ENCODE measurements at regions not wholly inside any gene's neighbourhood (a gene's known extent, or its start where the extent isn't known, plus 50 kb on each side); places are given as distances from the start of the nearest gene placed in this dataset.

DNA sequence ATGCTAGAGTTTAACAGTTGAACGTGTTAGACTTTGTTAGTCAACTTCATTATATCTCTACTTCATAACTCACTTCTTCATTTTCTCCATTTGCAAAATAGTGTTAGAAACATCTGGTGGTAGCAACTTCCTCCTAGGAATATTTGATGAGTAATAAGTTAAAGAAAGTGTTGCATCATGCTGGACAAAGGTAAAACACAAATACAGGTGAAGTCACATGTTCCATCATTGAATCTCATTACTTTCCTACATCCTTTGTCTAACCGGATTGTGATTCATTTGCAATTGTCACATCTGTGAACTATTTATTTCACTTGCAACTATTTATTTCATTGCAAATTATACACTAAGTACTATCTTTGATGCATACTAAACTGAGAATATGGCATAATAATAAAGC, 186.5 kb downstream of the TUSC7 start:
- Mint-ChIP-seq H3K36me3 (ENCODE audit: low read depth) (no peaks in the 10 kb centered on the region), H3K4me3 (no peak overlapping the region), H3K27ac (no peak overlapping the region), H3K27me3 (no peaks in the 10 kb centered on the region), H3K4me1 (ENCODE audit: low read depth) (no peaks in the 10 kb centered on the region), H3K9me3 (peaks cover 3% of the 10 kb centered on the region)
- H3K4me3 ChIP-seq (ENCODE audit: low read length) = no peak overlapping the region
- no peaks in the 10 kb centered on the region for H3K36me3 ChIP-seq (ENCODE audit: insufficient read depth, low read length)
- no peak overlapping the region for H3K27ac ChIP-seq (ENCODE audit: low read depth in 1 of 2, low read length in 2 of 2)
- ChIA-PET POLR2A (no interaction called here), CTCF (no interaction called here)
- intact Hi-C loops (cut with DNase I, micrococcal nuclease) = no loop called here
- no peaks in the 10 kb centered on the region for H3K4me1 ChIP-seq (ENCODE audit: insufficient read depth, low read length)
- H3K27me3 ChIP-seq (ENCODE audit: control insufficient read depth in 1 of 2, insufficient read depth in 2 of 2, low read length in 2 of 2) = no peaks in the 10 kb centered on the region
- TF ChIP-seq, protein P1, sequence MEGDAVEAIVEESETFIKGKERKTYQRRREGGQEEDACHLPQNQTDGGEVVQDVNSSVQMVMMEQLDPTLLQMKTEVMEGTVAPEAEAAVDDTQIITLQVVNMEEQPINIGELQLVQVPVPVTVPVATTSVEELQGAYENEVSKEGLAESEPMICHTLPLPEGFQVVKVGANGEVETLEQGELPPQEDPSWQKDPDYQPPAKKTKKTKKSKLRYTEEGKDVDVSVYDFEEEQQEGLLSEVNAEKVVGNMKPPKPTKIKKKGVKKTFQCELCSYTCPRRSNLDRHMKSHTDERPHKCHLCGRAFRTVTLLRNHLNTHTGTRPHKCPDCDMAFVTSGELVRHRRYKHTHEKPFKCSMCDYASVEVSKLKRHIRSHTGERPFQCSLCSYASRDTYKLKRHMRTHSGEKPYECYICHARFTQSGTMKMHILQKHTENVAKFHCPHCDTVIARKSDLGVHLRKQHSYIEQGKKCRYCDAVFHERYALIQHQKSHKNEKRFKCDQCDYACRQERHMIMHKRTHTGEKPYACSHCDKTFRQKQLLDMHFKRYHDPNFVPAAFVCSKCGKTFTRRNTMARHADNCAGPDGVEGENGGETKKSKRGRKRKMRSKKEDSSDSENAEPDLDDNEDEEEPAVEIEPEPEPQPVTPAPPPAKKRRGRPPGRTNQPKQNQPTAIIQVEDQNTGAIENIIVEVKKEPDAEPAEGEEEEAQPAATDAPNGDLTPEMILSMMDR (IDR thresholded peaks at IDR 0.05) = no peak
- H3K9me3 ChIP-seq (ENCODE audit: control insufficient read depth in 1 of 2, insufficient read depth in 1 of 2, low read length in 2 of 2) = peaks cover 0 to 3% of the 10 kb centered on the region in 2 experiments
- DNase-seq = no peak
- ATAC-seq (ENCODE audit: poor library complexity) = no peak

DNA sequence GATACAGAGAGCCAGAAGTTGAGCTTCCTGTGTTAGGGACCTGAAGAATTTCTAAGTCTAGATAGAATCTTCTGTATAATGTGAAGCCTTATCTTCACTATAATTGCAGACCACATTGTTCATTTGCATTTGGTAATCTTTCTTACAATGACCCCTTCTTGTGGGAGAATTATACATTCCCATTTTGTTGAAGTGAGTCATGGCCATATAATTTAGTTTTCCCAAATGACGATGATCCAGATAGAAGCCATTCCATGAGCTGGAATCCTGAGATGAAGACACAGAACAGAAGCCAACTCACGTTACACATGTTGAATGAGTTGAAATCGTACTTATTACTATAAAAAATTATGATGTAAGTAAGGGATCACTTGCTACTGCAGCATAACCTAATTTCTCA, 187.8 kb downstream of the TUSC7 start:
- no peaks in the 10 kb centered on the region for H3K36me3 Mint-ChIP-seq (ENCODE audit: low read depth)
- H3K27me3 Mint-ChIP-seq = no peaks in the 10 kb centered on the region
- Histone ChIP-seq H3K36me3 (ENCODE audit: insufficient read depth, low read length) (no peaks in the 10 kb centered on the region), H3K9me3 (ENCODE audit: control insufficient read depth in 1 of 2, insufficient read depth in 1 of 2, low read length in 2 of 2) (peaks cover 0 to 3% of the 10 kb centered on the region in 2 experiments), H3K4me1 (ENCODE audit: insufficient read depth, low read length) (no peaks in the 10 kb centered on the region), H3K4me3 (ENCODE audit: low read length) (no peak overlapping the region), H3K27me3 (ENCODE audit: control insufficient read depth in 1 of 2, insufficient read depth in 2 of 2, low read length in 2 of 2) (no peaks in the 10 kb centered on the region), H3K27ac (ENCODE audit: low read depth in 1 of 2, low read length in 2 of 2) (no peak overlapping the region)
- H3K4me3 Mint-ChIP-seq = no peak overlapping the region
- DNase-seq = no peak
- no peaks in the 10 kb centered on the region for H3K4me1 Mint-ChIP-seq (ENCODE audit: low read depth)
- ChIA-PET POLR2A (no interaction called here), CTCF (no interaction called here)
- intact Hi-C loops (cut with DNase I, micrococcal nuclease) = no loop called here
- H3K27ac Mint-ChIP-seq = no peak overlapping the region
- TF ChIP-seq, protein P1 (IDR thresholded peaks at IDR 0.05) = no peak
- no peak for ATAC-seq (ENCODE audit: poor library complexity)
- H3K9me3 Mint-ChIP-seq = peaks cover 5% of the 10 kb centered on the region

DNA sequence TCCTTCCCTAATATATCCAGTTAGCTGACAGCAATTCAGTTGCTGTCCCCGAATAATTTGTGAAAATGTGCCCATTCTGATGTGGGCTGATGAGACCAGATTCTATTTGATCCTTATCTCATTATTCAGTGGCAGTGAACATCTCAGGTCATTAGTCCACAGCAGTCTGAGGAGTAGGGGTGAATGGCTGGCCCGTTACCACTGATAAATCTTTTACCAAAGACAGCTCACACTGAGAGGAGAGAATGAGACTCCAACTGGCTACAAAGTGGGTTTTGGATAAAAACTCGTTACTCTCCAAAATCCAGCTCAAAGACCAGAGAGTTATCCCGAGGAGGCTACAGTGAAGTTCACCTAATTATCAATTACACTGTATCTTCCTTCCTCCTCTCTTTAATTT, 189.7 kb downstream of the TUSC7 start:
- Histone ChIP-seq H3K27me3 (ENCODE audit: control insufficient read depth in 1 of 2, insufficient read depth in 2 of 2, low read length in 2 of 2) (no peaks in the 10 kb centered on the region), H3K9me3 (ENCODE audit: control insufficient read depth in 1 of 2, insufficient read depth in 1 of 2, low read length in 2 of 2) (no peaks in the 10 kb centered on the region), H3K4me1 (ENCODE audit: insufficient read depth, low read length) (no peaks in the 10 kb centered on the region), H3K4me3 (ENCODE audit: low read length) (no peak overlapping the region), H3K36me3 (ENCODE audit: insufficient read depth, low read length) (no peaks in the 10 kb centered on the region), H3K27ac (ENCODE audit: low read depth in 1 of 2, low read length in 2 of 2) (no peak overlapping the region)
- ChIA-PET POLR2A (no interaction called here), CTCF (no interaction called here)
- no peak for DNase-seq
- intact Hi-C loops (cut with DNase I, micrococcal nuclease) = no loop called here
- no peak for ATAC-seq (ENCODE audit: poor library complexity)
- Mint-ChIP-seq H3K27ac (no peak overlapping the region), H3K4me1 (ENCODE audit: low read depth) (no peaks in the 10 kb centered on the region), H3K4me3 (no peak overlapping the region), H3K9me3 (peaks cover 7% of the 10 kb centered on the region), H3K36me3 (ENCODE audit: low read depth) (no peaks in the 10 kb centered on the region), H3K27me3 (no peaks in the 10 kb centered on the region)
- TF ChIP-seq, protein P1 (IDR thresholded peaks at IDR 0.05) = no peak

Measured in CD4-positive, alpha-beta T cell (primary cell).